GM18858 (cell line): ENCODE measurements at regions not wholly inside any gene's neighbourhood (a gene's known extent, or its start where the extent isn't known, plus 50 kb on each side); places are given as distances from the start of the nearest gene placed in this dataset.
"Not testable (repeated sequence)": the region's sequence is repeated elsewhere in the genome, so short reads cannot be mapped to it uniquely, and the experiment has no call there.

ENCODE experiments used
- ATAC-seq: cut with Tn5 transposase; IDR thresholded peaks from one replicate; pipeline ENCODE4 v1.9.1; 2021; ENCODE audit not compliant: unreplicated experiment

GRCh38 chr18:75860166-75860565 lies 432.7 kb upstream of the SMIM21 start:
- no peak for ATAC-seq

- no peak for ATAC-seq
Observed at GRCh38 chr18:75859533-75859932, 432.0 kb upstream of the SMIM21 start.

- no peak for ATAC-seq
Observed at GRCh38 chr18:75858754-75859153, 431.3 kb upstream of the SMIM21 start.

- no peak for ATAC-seq
Observed at GRCh38 chr18:75857558-75857957, 430.1 kb upstream of the SMIM21 start.

GRCh38 chr18:75854808-75855207 lies 427.3 kb upstream of the SMIM21 start:
- no peak for ATAC-seq

- ATAC-seq: no peak
Observed at GRCh38 chr18:75854174-75854573, 426.7 kb upstream of the SMIM21 start.

- ATAC-seq: no peak
Observed at GRCh38 chr18:75846321-75846720, 418.8 kb upstream of the SMIM21 start.

- ATAC-seq: no peak
Observed at GRCh38 chr18:75845413-75845812, 417.9 kb upstream of the SMIM21 start.

- no peak for ATAC-seq
Observed at GRCh38 chr18:75844146-75844545, 416.6 kb upstream of the SMIM21 start.

GRCh38 chr18:75840131-75840530 lies 412.6 kb upstream of the SMIM21 start:
- no peak for ATAC-seq

- ATAC-seq: not testable (repeated sequence)
Observed at GRCh38 chr18:75839686-75840085, 412.2 kb upstream of the SMIM21 start.

- ATAC-seq: no peak
Observed at GRCh38 chr18:75839041-75839440, 411.5 kb upstream of the SMIM21 start.

- ATAC-seq: no peak
Observed at GRCh38 chr18:75837316-75837715, 409.8 kb upstream of the SMIM21 start.

- ATAC-seq: no peak
Observed at GRCh38 chr18:75836516-75836915, 409.0 kb upstream of the SMIM21 start.

- no peak for ATAC-seq
Observed at GRCh38 chr18:75831960-75832359, 404.5 kb upstream of the SMIM21 start.

GRCh38 chr18:75830828-75831227 lies 403.3 kb upstream of the SMIM21 start:
- no peak for ATAC-seq

GRCh38 chr18:75829091-75829490 lies 401.6 kb upstream of the SMIM21 start:
- ATAC-seq: no peak

- no peak for ATAC-seq
Observed at GRCh38 chr18:75828379-75828778, 400.9 kb upstream of the SMIM21 start.

- no peak for ATAC-seq
Observed at GRCh38 chr18:75827751-75828287, 400.3 kb upstream of the SMIM21 start.

- no peak for ATAC-seq
Observed at GRCh38 chr18:75824661-75825060, 397.2 kb upstream of the SMIM21 start.

- ATAC-seq: no peak
Observed at GRCh38 chr18:75823471-75823870, 396.0 kb upstream of the SMIM21 start.

- no peak for ATAC-seq
Observed at GRCh38 chr18:75818383-75818782, 390.9 kb upstream of the SMIM21 start.

GRCh38 chr18:75815767-75816166 lies 388.3 kb upstream of the SMIM21 start:
- no peak for ATAC-seq

GRCh38 chr18:75812761-75813160 lies 385.3 kb upstream of the SMIM21 start:
- ATAC-seq: no peak
